Heart right ventricle (tissue), 16 donors: ENCODE measurements at regions not wholly inside any gene's neighbourhood (a gene's known extent, or its start where the extent isn't known, plus 50 kb on each side); places are given as distances from the start of the nearest gene placed in this dataset.

ENCODE experiments used
- ATAC-seq, 8 donors: fragments of 200-7000 bp; cut with Tn5 transposase; one replicate each; pipeline ENCODE4 v1.9.1; 2020; ENCODE audit warnings: mild to moderate bottlenecking in 8 of 8, moderate library complexity in 8 of 8, moderate number of reproducible peaks in 1 of 8
- DNase-seq, 2 donors: peaks; one replicate each; pipeline ENCODE4 v3.0.0-alpha.2; 2020
- H3K27ac ChIP-seq, 10 donors: fragments of 200-600 bp; sonication (generic) in 2 of 10; one replicate each; pipeline versions ENCODE4 v1.5.0 to v1.8.0; 2020 to 2022; ENCODE audit warnings: mild to moderate bottlenecking in 3 of 10
- H3K27me3 ChIP-seq, 7 donors: fragments of 200-600 bp; one replicate each; pipeline ENCODE4 v1.8.0; 2021 to 2022; ENCODE audit warnings: mild to moderate bottlenecking in 2 of 7
- H3K36me3 ChIP-seq, 9 donors: fragments of 200-600 bp; sonication (generic) in 1 of 9; one replicate each; pipeline versions ENCODE4 v1.5.0 to v1.8.0; 2020 to 2022; ENCODE audit warnings: mild to moderate bottlenecking in 2 of 9
- H3K4me1 ChIP-seq, 9 donors: fragments of 200-600 bp; sonication (generic) in 1 of 9; one replicate each; pipeline versions ENCODE4 v1.5.0 to v1.8.0; 2020 to 2022; ENCODE audit warnings: mild to moderate bottlenecking in 4 of 9
- H3K4me3 ChIP-seq, 10 donors: fragments of 200-600 bp; sonication (generic) in 2 of 10; one replicate each; pipeline versions ENCODE4 v1.5.0 to v1.8.0; 2020 to 2022; ENCODE audit warnings: mild to moderate bottlenecking in 7 of 10, moderate library complexity in 2 of 10
- H3K9me3 ChIP-seq, 11 donors: fragments of 200-600 bp in 10 of 11; sonication (generic) in 2 of 11; one replicate each; pipeline versions ENCODE4 v1.5.0 to v1.8.0; 2013 to 2022; ENCODE audit warnings: mild to moderate bottlenecking in 2 of 11, control low read depth in 1 of 11, moderate library complexity in 1 of 11
- WGBS, 2 donors: extraction: QIAGEN DNeasy Blood & Tissue Kit; methylation state at CpG; one replicate each; pipeline ENCODE4 v1.1.7; 2013; ENCODE audit warnings: inconsistent platforms in 1 of 2; 5-methylcytosine and 5-hydroxymethylcytosine counted together
- intact Hi-C, 10 donors: fragments of 100-400 bp; cut with DNase I; formaldehyde crosslinking; loops; one replicate each; pipeline versions ENCODE4 v1.11.1 to v1.14.2; 2022
- TF ChIP-seq, protein P1 (sequence below), 9 donors: fragments of 200-600 bp; sonication (generic) in 2 of 9; IDR thresholded peaks; one replicate each; pipeline versions ENCODE4 v1.5.0 to v1.8.0; 2021 to 2022; ENCODE audit warnings: antibody characterized with exemption in 9 of 9, mild to moderate bottlenecking in 5 of 9, moderate library complexity in 1 of 9
- donor health status: Arrhythmogenic right ventricular cardiomyopathy.
- donor health status: ischemic (EF 13 %, LVEDD 7.1; RV severe dilation, severe dysfunction).
- donor health status: healthy with polysubstance abuse.
- donor health status: DM: no; HTN: yes; CAD: no.
- donor health status: DM: no; HTN: no; CAD: no.
- donor health status: ischemic (EF 25% LVEDD 6.9; RV normal size, moderate dysfunction).
- donor health status: ischemic (EF 25% LVEDD 5.7; RV mildly dilated, moderate dysfunction).
- donor health status: healthy.
- donor health status: DM: yes; HTN: yes; CAD: no.
- donor health status: Ischemic cardiomyopathy.
- donor health status: ischemic (EF 35%, LVEDD 5.7; RV mildly dilated, moderate dysfunction).
- donor health status: nonischemic (EF 11% LVEDD 7.7; RV severe dilation, severe dysfunction).
- donor health status: DM: yes; HTN: yes; CAD: no.
- donor health status: PGD.
- donor health status: ischemic (EF 29% LVEDD 5.4; RV normal size, mild dysfunction).
- donor health status: nonischemic (EF 23%, LVEDD 6.1; RV moderate dilation, normal function).

DNA sequence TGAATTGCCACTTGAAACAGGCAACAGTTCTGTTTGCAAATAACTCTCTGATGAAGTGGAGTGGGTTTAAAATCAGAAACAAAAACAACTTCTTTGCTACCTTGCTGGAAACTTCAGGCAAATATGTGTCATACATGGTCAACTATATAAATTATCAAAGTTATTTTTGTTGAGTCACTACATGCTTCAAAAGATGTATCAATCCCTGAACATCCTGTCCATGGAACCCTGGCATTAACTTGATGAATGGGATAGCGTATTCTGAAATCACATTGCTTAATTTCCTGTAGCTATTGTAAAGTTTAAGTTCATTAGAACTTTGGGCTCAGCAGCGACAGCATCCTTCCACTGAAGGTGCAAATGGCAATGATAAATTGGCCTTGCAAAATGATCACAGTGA lies 213.6 kb upstream of the MAF start:
- intact Hi-C loops, result no loop called here
- no peaks in the 10 kb centered on the region for H3K36me3 ChIP-seq
- no peak overlapping the region for H3K4me3 ChIP-seq
- ATAC-seq, result no peak
- no peak overlapping the region for H3K27ac ChIP-seq
- TF ChIP-seq, protein P1, sequence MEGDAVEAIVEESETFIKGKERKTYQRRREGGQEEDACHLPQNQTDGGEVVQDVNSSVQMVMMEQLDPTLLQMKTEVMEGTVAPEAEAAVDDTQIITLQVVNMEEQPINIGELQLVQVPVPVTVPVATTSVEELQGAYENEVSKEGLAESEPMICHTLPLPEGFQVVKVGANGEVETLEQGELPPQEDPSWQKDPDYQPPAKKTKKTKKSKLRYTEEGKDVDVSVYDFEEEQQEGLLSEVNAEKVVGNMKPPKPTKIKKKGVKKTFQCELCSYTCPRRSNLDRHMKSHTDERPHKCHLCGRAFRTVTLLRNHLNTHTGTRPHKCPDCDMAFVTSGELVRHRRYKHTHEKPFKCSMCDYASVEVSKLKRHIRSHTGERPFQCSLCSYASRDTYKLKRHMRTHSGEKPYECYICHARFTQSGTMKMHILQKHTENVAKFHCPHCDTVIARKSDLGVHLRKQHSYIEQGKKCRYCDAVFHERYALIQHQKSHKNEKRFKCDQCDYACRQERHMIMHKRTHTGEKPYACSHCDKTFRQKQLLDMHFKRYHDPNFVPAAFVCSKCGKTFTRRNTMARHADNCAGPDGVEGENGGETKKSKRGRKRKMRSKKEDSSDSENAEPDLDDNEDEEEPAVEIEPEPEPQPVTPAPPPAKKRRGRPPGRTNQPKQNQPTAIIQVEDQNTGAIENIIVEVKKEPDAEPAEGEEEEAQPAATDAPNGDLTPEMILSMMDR (IDR thresholded peaks at IDR 0.05), result no peak
- no peak for DNase-seq
- no peaks in the 10 kb centered on the region for H3K4me1 ChIP-seq
- no peaks in the 10 kb centered on the region for H3K9me3 ChIP-seq
- 81 to 82% methylated on average over 2 of the region's 2 CpGs for WGBS, 2 donors
- peaks cover 0 to 9% (median 0%) of the 10 kb centered on the region in 7 donors for H3K27me3 ChIP-seq

DNA sequence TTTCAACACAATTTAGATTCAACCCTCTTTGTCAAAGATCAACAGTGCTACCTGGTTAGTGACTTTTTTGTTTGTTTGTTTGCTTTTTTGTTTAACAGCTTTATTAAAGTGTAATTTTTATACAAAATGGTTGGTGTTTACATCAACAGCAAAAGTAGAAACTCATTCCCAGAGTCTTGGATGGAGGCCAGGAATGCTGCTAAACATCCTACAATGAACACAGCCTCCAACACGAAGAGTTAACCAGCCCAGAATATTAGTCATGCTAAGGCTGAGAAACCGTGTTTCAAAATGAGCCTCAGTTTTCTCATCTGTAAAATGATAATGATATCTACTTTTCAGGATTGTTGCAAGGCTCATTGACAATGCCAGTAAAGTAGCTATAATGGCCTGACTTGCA lies 211.0 kb upstream of the MAF start:
- ATAC-seq, result no peak
- Histone ChIP-seq H3K27ac (no peak overlapping the region), H3K9me3 (peaks cover 0 to 4% (median 0%) of the 10 kb centered on the region in 11 donors), H3K27me3 (peaks cover 0 to 14% (median 3%) of the 10 kb centered on the region in 7 donors), H3K36me3 (no peaks in the 10 kb centered on the region), H3K4me3 (no peak overlapping the region), H3K4me1 (no peaks in the 10 kb centered on the region)
- 32 to 36% methylated on average over 2 of the region's 2 CpGs for WGBS, 2 donors
- TF ChIP-seq, protein P1 (IDR thresholded peaks at IDR 0.05), result no peak
- intact Hi-C loops, result no loop called here
- no peak for DNase-seq

DNA sequence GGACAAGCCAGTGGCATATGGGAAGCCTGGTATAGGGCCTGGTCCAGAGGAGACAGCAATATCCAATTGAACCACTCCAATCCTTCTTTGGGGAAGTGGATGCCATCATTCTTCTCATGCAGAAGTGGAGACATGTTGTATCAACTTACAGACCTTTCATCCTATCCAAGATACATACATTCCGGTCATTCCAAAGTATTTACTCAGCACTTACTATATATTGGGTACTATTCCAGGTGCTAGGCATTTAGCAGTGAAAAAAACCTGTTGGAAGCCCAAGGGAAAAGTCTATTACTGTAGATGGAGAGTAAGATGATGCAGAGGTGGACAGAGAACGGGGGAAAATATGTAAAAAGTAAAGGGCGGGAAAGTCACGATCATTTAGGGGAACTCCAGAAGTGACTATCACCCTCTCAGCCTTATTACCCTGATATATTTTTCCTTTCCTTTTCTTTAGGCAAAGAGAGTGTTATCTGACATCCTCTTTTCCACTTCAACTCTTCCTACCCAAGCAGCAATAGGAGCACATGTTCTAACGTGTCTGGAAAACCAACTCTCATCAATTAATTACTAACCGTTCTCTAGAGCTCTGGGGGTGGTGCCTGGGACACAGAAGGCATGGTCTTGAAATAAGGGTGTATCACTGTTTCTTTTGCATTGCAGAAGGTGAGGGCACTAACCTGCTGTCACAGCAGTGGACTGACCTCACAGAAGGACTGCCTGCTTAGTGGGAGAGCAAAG lies 210.1 kb upstream of the MAF start:
- no peaks in the 10 kb centered on the region for H3K4me1 ChIP-seq
- H3K4me3 ChIP-seq, result no peak overlapping the region
- H3K36me3 ChIP-seq, result no peaks in the 10 kb centered on the region
- DNase-seq (no peak), ATAC-seq (no peak)
- TF ChIP-seq, protein P1 (IDR thresholded peaks at IDR 0.05), result no peak
- 69 to 82% methylated on average over 6 of the region's 6 CpGs for WGBS, 2 donors
- intact Hi-C loops, result no loop called here
- peaks cover 0 to 4% (median 0%) of the 10 kb centered on the region in 11 donors for H3K9me3 ChIP-seq
- no peak overlapping the region for H3K27ac ChIP-seq
- H3K27me3 ChIP-seq, result peaks cover 0 to 16% (median 4%) of the 10 kb centered on the region in 7 donors

DNA sequence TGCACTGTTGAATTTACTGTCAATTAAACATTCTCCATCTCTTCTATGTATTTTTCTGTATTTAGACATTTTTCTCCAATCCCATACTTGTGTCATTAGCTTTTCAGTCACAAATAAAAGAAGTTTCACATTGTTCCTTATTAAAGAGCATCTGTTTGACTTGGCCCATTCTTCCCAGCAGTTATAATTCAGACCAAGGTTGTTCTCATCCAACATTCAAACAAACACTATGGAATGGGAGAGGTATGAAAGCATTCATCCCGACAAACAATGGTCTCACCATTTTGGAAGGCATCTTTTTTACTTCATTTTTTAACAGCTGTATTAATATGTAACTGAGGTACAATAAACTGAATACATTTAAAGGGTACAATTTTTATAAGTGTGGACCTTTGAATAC lies 208.8 kb upstream of the MAF start:
- no peak for ATAC-seq
- Histone ChIP-seq H3K4me3 (no peak overlapping the region), H3K27me3 (peaks cover 0 to 20% (median 5%) of the 10 kb centered on the region in 7 donors), H3K9me3 (peaks cover 0 to 4% (median 0%) of the 10 kb centered on the region in 11 donors), H3K27ac (no peak overlapping the region), H3K4me1 (no peaks in the 10 kb centered on the region), H3K36me3 (no peaks in the 10 kb centered on the region)
- TF ChIP-seq, protein P1 (IDR thresholded peaks at IDR 0.05), result no peak
- DNase-seq, result no peak
- 86 to 89% methylated on average over 1 of the region's 1 CpG for WGBS, 2 donors
- intact Hi-C loops, result no loop called here
